Activated T-helper 1 cell treated with anti-CD3 and anti-CD28 coated beads, Interleukin-2, amount 50 U/mL, for 16 hours (primary cell): ENCODE measurements at regions not wholly inside any gene's neighbourhood (a gene's known extent, or its start where the extent isn't known, plus 50 kb on each side); places are given as distances from the start of the nearest gene placed in this dataset.
"Not testable (repeated sequence)": the region's sequence is repeated elsewhere in the genome, so short reads cannot be mapped to it uniquely, and the experiment has no call there.

Source experiments
- DNase-seq, 2 donors: peaks; one replicate each; pipeline ENCODE4 v3.0.0-alpha.2; 2020; ENCODE audit warnings: low read depth in 1 of 2, low spot score in 1 of 2

DNA sequence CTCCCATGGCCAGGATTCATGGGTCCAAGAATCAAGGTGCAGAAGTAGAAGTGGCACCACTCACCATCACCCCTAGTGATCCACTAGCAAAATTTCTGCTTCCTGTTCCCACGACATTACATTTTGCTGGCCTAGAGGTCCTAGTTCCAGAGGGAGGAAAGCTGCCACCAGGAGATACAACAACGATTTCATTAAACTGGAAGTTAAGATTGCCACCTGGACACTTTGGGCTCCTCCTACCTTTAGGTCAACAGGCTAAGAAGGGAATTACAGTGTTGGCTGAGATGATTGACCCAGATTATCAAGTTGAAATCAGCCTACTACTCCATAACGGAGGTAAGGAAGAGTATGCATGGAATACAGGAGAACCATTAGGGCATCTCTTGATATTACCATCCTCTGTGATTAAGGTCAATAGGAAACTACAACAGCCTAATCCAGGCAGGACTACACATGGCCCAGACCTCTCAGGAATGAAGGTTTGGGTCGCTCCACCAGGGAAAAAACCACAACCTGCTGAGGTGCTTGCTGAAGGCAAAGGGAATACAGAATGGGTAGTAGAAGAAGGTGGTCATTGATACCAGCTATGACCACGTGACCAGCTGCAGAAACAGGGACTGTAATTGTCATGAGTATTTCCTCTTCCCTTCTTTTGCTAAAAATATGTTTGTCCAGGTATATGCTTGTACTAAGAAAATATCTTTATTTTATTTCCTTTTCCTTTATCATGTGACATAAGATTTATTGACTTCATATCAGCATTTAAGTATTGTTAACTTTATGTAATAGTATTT, 208.3 kb upstream of the HES1 start:
- DNase-seq = not testable (repeated sequence)

- DNase-seq = no peak
These were observed 207.4 kb upstream of the HES1 start for GRCh38 chr3:193928354-193929209.

DNA sequence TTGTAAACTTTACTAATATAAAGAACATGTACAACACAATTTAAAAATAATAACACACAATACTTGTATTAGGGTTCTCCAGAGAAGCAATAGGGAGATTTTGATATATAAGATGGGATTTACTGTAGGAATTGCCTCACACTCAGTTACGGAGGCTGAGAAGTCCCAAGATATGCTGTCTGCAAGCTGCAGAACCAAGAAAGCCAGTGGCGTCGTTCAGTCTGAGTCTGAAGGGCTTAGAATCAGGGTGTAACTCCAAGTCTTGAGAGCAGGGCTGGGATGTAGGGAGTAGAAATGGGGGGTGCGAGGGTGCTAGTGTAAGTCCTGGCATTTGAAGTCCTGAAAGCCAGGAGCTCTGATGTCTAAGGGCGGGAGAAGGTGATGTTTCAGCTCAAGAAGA, 206.6 kb upstream of the HES1 start:
- DNase-seq = no peak

DNA sequence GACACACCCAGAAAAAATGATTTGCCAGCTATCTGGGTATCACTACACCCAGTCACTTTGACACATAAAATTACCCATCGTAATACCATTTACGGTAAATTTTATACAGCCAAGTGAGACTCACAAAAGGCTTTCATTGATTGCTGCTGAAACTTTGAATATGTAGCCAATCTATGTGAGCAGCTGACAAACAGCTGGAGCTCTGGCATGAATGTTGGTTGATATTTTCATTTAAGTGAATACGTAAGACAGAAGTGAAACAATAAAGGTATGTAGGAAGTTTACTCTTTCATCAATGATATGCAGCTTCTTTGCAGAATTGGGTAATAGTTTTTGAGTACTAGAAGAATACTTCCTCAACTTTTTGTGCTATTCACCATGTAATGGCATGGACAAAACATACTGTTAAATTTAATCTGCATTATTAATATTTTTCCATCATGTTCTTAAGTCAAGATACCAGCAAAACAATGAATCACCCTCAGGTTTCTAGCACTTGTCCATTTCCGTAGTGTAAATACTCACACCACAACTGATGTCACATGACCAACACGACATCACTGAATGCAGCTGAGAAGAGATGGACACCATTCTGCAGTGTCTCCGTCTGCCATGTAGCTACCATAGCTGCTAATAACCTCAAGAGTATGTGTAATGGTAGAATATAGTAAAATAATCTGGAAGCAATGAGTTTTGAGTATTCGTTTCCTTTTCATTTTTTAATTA, 205.9 kb upstream of the HES1 start:
- no peak for DNase-seq

DNA sequence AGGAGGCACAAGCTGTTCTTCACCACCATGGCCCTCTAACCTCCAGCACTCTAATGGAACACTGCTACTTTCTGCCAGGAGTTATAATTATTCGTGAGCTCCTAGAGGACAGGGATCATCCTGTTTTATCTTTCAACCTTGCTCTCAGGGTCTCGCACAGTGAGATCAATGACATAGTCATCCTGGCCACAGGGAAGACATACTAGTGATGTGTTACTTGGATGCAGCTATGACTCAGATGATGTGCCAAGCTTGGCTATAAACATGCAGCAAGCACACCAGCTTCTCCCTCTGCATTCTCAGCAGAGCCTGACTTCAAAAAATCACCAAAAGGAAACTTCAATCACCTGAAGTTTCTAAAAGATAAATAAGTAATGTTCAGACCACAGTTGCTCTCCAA, 203.8 kb upstream of the HES1 start:
- DNase-seq = no peak

DNA sequence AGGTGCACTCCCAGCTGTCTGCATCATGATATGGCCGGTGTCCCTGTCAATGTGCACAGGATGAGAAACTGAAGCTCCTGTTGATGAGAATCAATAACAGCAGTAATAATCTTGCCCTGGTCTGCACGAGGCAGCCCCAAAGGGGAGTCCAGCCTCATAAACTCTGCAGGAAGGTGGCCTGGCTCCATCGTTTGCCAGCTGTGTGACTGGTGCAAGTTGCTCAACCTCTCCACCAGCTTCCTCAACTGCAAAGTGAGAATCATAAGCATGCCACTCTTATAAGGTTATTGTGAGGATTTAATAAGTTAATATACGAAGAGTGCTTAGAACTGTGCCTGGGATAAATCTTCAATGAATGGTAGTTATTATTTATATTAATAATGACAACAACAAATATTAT, 203.4 kb upstream of the HES1 start:
- no peak for DNase-seq

DNA sequence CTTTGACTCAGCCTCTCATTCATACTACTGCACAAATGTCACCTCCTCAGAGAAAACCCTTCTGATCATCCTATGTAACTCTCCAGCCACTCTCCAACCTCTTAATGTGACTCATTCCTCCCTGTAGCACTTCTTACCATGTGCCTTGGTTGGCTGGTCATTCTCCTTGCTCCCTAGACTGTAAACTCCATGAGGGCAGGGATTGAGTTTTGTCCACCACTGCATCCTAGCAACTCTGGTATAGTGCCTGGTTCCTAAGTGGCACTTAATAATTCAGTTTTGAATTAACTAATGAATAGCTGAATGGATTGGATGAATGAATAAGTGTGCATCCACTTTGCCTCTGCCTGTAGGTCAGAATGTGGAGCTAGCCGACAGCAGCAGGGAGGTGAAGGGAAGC, 202.5 kb upstream of the HES1 start:
- no peak for DNase-seq

- DNase-seq = no peak
These were observed 200.0 kb upstream of the HES1 start for GRCh38 chr3:193935916-193936315.

DNA sequence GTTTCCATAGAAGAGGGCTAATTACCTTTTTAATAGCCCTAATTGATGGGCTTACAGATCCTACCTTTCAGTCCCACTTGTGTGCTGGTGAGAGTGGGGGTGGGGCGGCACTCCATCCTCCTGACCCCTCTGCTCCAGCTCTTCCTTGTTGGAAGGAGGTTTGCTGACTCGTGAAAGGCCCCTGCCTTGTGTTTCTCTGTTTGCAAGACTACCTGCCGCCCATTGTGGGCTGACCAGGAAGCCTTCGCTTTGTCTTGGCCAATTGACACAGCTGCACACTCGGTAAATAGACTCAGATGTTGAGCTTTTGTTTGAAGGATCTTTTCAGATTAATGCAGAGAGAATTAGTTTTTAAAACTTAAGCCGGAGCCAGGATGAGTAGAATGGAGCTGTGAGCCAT, 197.3 kb upstream of the HES1 start:
- no peak for DNase-seq

DNA sequence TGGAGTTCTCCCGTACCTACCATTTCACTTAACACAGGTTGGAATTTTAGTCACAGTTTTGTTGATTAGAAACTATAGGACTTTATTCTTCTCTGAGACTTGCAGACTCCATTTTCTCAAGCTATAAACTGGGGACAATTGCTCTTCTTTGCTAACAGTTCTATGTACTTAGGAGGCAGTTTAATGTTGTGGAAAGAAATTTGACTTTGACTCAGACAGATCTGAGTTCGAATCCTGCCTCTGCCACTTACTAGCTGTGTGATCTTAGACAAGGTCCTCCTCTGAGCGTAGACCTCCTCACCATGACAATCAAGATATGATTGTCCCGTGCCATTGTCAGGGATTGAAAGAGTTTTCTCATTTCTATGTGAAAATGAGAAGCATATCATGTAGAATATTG, 196.4 kb upstream of the HES1 start:
- no peak for DNase-seq

DNA sequence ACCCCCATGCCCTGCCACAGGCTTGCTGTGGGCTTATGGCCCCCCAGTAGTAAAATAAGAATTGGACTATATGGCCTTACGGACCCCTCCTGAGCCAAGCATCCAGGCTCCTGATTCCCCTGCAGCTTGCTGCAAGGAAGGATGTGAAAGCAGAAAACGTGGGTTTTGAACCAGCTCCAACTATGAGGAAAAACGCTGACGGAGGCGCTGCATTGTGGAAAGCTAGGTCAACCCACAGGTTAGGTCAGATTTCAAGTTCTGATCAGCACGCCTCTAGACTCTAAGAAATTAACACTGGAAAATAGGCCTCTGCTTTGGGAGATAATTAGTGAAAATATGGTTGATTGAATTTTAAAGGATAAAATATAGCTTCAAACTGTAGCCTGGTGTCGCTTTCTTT, 195.4 kb upstream of the HES1 start:
- no peak for DNase-seq

DNA sequence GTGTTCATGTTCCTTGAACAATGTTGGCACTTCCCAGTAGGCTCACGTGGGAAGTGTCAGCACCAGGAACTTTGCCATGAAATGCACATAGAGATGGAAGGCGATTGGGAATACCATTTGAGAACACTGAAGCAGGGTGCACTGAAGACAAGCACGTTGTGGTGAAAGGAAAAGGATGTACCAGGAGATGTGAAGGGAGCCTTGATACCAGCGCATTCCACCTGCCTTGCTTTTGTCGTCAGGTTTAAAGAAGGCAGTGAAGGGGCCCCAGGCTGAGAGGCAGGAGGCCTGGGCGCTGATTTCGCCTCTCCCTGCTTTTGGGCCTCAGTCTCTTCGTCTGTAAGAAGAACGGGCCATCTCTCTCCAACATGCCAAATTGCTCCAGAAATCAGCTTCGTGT, 194.5 kb upstream of the HES1 start:
- DNase-seq = no peak

- DNase-seq = no peak
These were observed 193.4 kb upstream of the HES1 start for GRCh38 chr3:193942516-193943055.

DNA sequence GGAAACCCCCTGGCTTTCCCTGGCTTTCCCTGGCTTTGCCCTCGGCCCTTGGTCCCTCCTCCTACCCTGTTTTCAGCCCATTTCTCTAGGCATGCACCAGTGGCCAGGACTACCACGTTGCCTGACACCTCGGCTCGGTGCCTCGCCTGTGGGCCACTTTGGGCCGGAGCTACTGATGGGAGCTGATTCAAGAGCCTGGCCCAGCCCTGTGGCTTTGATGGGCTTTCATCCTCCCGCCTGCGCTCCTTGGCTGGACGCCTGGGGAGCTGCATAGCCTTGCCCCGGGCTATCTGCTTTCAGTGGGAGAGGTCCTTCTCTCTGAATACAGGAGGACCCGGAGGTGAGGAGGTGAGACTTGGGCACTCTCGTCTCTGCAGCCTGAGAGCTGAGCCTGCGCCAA, 192.7 kb upstream of the HES1 start:
- DNase-seq = no peak

- no peak for DNase-seq
These were observed 192.0 kb upstream of the HES1 start for GRCh38 chr3:193943851-193944517.

DNA sequence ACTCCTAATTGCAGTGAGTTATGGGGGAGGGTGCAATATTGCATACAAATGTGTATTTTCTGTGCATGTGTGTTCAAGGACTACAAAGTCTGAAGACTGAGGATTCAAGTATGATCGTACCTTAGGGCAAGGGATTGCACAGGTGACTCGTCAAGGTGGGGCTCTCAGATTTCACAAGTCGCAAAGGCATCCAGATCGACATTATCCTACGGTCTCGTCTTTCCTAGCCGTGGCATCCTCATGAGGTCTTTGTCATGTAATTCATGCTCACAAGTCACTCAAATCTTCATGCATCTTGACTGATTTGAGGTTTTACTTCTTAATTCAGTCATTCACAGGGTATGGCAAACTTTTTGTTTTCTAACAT, 191.4 kb upstream of the HES1 start:
- DNase-seq = no peak

DNA sequence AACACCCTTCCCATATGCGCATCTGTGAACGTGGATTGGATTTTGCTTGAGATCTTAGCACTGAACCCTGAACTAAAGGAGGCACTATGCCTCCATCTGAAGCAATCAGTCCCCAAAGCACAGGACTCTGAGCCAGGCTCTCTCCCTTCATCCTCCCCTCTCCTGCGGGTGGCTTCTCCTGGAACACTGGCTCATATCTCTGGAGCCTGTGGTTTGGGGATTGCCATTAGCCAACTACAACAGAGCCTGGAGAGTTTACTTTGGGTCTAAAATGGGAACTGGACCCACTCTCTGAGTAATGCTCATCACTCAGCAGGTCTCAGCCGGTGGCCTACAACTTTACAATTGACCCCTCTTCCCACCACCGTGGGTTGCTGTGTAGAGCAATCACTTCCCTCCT, 190.8 kb upstream of the HES1 start:
- DNase-seq = no peak

DNA sequence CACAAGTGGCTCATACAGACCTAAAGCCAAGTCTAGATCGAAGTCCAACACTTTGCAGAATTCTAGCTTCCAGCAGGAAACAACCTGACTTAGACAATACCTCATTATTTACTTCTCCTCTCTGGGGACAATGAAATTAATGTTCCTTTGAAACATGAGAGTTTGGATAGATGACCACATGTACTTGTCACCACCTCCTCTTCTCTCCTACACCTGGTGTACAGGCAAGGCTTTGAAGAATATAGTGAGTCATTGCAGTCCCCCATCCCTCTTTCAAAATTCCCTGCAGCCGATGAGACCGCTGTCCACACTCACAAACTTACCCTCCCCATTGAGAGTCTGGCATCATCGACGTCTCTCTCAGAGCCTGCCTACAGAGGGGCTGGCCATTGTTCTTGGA, 189.0 kb upstream of the HES1 start:
- no peak for DNase-seq

GRCh38 chr3:193947596-193947995, 188.4 kb upstream of the HES1 start:
- no peak for DNase-seq

GRCh38 chr3:193948459-193948858, 187.5 kb upstream of the HES1 start:
- no peak for DNase-seq

- DNase-seq = no peak
These were observed 184.1 kb upstream of the HES1 start for GRCh38 chr3:193951859-193952258.
